Endothelial cell of umbilical vein (primary cell): ENCODE measurements at regions not wholly inside any gene's neighbourhood (a gene's known extent, or its start where the extent isn't known, plus 50 kb on each side); places are given as distances from the start of the nearest gene placed in this dataset.
A peak's percentile ranks its signal among the peaks of the same experiment; 100 is the strongest.

Source experiments
- BruUV-seq: library from RNA; stranded (reverse); fragments of 400-500 nt; replicated peaks from 2 replicates; lab custom pipeline; 2021; lab: Mats Ljungman, UMichigan
- CTCF ChIA-PET: fragments of 300-600, 350-600 bp; sonication (Branson Sonifier 250); formaldehyde crosslinking; loops from one replicate; lab custom pipeline; 2021; ENCODE audit warnings: antibody characterized with exemption, inconsistent platforms; lab: Charles Lee
- POLR2A ChIA-PET: fragments of 300-600, 350-600 bp; sonication (Branson Sonifier 250); formaldehyde crosslinking; loops from one replicate; lab custom pipeline; 2021; ENCODE audit warnings: antibody characterized with exemption, inconsistent platforms; lab: Charles Lee
- DNase-seq: peaks from one replicate; pipeline ENCODE4 v3.0.0-alpha.2; 2011; ENCODE audit warnings: low read depth, low spot score
- FAIRE-seq: peaks from 2 replicates; lab custom pipeline; 2011; peaks lifted over from hg19 to GRCh38; lab: Jason Lieb, UNC
- H2AFZ ChIP-seq: 2 replicates; pipeline ENCODE4 v1.6.0; 2012; ENCODE audit warnings: low read depth, low read length, control low read depth, inconsistent platforms
- H3K27ac ChIP-seq: 2 replicates; pipeline ENCODE4 v1.5.1; 2011; ENCODE audit warnings: low read depth, mild to moderate bottlenecking, control low read depth, low read length, moderate library complexity; ENCODE audit not compliant: insufficient read depth
- H3K27me3 ChIP-seq, 2 experiments: 2 replicates each; pipeline versions ENCODE4 v1.6.0 to v1.6.1; 2011; ENCODE audit warnings: low read length in 2 of 2, mixed read lengths in 1 of 2; ENCODE audit not compliant: control insufficient read depth in 2 of 2, insufficient read depth in 2 of 2
- H3K36me3 ChIP-seq, 2 experiments: 2 replicates in 1 of 2; 3 replicates in 1 of 2; pipeline ENCODE4 v1.5.1; 2011; ENCODE audit warnings: low read length in 2 of 2, mild to moderate bottlenecking in 1 of 2, moderate library complexity in 1 of 2; ENCODE audit not compliant: control insufficient read depth in 2 of 2, insufficient read depth in 2 of 2; ENCODE audit errors: extremely low read depth in 1 of 2
- H3K4me1 ChIP-seq: 3 replicates; pipeline ENCODE4 v1.5.1; 2011; ENCODE audit warnings: mild to moderate bottlenecking, low read length; ENCODE audit not compliant: control insufficient read depth, insufficient read depth; ENCODE audit errors: extremely low read depth
- H3K4me2 ChIP-seq: 2 replicates; pipeline ENCODE4 v1.6.1; 2011; ENCODE audit warnings: low read length, control low read depth, mixed read lengths; ENCODE audit not compliant: insufficient read depth
- H3K4me3 ChIP-seq, 3 experiments: fragments of 200-600 bp in 1 of 3; sonication (generic), shearing (Covaris generic) in 1 of 3; replicated peaks in 1 of 3; 2 replicates each; pipeline ENCODE4 v1.5.1; 2011 to 2016; ENCODE audit warnings: control low read depth in 3 of 3, low read length in 3 of 3, mild to moderate bottlenecking in 2 of 3, inconsistent platforms in 1 of 3, low read depth in 1 of 3, moderate library complexity in 1 of 3; ENCODE audit not compliant: insufficient read depth in 1 of 3
- H3K79me2 ChIP-seq: 2 replicates; pipeline ENCODE4 v1.6.0; 2012; ENCODE audit warnings: low read length, inconsistent platforms; ENCODE audit not compliant: control insufficient read depth, insufficient read depth
- H3K9ac ChIP-seq: replicated peaks from 2 replicates; pipeline ENCODE3; 2011; ENCODE audit warnings: low read length, control low read depth; ENCODE audit not compliant: insufficient read depth; ENCODE audit errors: extremely low read depth
- H3K9me1 ChIP-seq: replicated peaks from 3 replicates; pipeline ENCODE4 v1.6.0; 2011; ENCODE audit warnings: mild to moderate bottlenecking, low read length; ENCODE audit not compliant: control insufficient read depth, insufficient read depth; ENCODE audit errors: extremely low read depth
- H3K9me3 ChIP-seq: replicated peaks from 2 replicates; pipeline ENCODE4 v1.5.1; 2012; ENCODE audit warnings: low read length, inconsistent platforms; ENCODE audit not compliant: control insufficient read depth, insufficient read depth
- H4K20me1 ChIP-seq: replicated peaks from 2 replicates; pipeline ENCODE3; 2011; ENCODE audit warnings: mild to moderate bottlenecking, low read length; ENCODE audit not compliant: control insufficient read depth, insufficient read depth; ENCODE audit errors: extremely low read depth
- EZH2 ChIP-seq: IDR thresholded peaks from 2 replicates; pipeline ENCODE4 v1.6.1; 2012; ENCODE audit warnings: borderline replicate concordance, low read depth, mild to moderate bottlenecking, moderate library complexity, low read length, inconsistent platforms; ENCODE audit not compliant: severe bottlenecking
- FOS ChIP-seq: IDR thresholded peaks from 2 replicates; pipeline ENCODE4 v1.6.1; 2011; ENCODE audit warnings: mild to moderate bottlenecking, low read length, moderate library complexity, borderline replicate concordance; ENCODE audit not compliant: insufficient read depth
- GATA2 ChIP-seq: IDR thresholded peaks from 2 replicates; pipeline ENCODE4 v1.7.0; 2011; ENCODE audit warnings: low read depth, mild to moderate bottlenecking, moderate library complexity, mixed read lengths, low read length; ENCODE audit not compliant: insufficient read length, insufficient read depth
- JUN ChIP-seq: IDR thresholded peaks from 2 replicates; pipeline ENCODE4 v1.6.1; 2011; ENCODE audit warnings: borderline replicate concordance, low read depth; ENCODE audit not compliant: insufficient read length, insufficient read depth
- POLR2AphosphoS5 ChIP-seq: IDR thresholded peaks from 2 replicates; pipeline ENCODE4 v1.6.1; 2012; ENCODE audit warnings: low read depth, mild to moderate bottlenecking, control low read depth, low read length, moderate library complexity; ENCODE audit not compliant: insufficient read depth
- dilution Hi-C: fragments of 300-500 bp; cut with MboI; formaldehyde crosslinking; loops from one replicate; pipeline ENCODE4 v1.15.0; 2019; ENCODE audit warnings: low sequenced_read_pairs; ENCODE audit not compliant: extremely low pct_ligation_motif_present
- intact Hi-C: fragments of 100-400 bp; cut with micrococcal nuclease; formaldehyde crosslinking; loops from one replicate; pipeline ENCODE4 v1.10.0; 2022

DNA sequence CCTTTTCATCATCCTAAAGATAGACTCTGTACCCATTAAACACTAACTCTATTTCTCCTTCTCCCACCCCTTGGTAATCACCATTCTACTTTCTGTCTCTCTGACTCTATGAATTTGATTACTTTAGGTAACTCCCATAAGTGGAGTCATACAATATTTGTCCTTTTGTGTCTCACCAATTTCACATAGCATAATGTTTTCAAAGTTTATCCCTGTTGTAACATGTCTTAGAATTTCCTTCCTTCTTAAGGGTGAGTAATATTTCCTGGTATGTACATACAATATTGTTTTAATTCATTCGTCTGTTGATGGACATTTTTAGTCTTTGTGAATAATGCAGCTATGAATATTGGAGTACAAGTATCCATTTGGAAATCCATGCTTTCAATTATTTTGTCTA lies 50.9 kb upstream of the CDCA7L start:
- H3K79me2 ChIP-seq: no peaks in the 10 kb centered on the region
- H3K9me1 ChIP-seq: no peaks in the 10 kb centered on the region
- H2AFZ ChIP-seq: peak overlapping the region; percentile 74
- DNase-seq (peak; percentile 86), FAIRE-seq (peak; percentile 75)
- CTCF ChIA-PET: interaction anchor here (0.6 to 1.6 kb wide), 7 partner anchors 11 to 902 kb away, joined by 3 to 6 read pairs (median 4); no protein-coding TSS in a partner anchor
- peak overlapping the region; percentile 82 for H3K27ac ChIP-seq
- POLR2A ChIA-PET: interaction anchor here (0.7 to 1.1 kb wide), 2 partner anchors 51 to 78 kb away, joined by 3 read pairs; partner anchors contain the start of gene CDCA7L
- no peaks in the 10 kb centered on the region for H3K9me3 ChIP-seq
- BruUV-seq: no TSS peak
- H3K4me3 ChIP-seq: no peak overlapping the region
- dilution Hi-C loops: no loop called here
- H3K36me3 ChIP-seq: no peaks in the 10 kb centered on the region
- no peaks in the 10 kb centered on the region for H4K20me1 ChIP-seq
- no peaks in the 10 kb centered on the region for H3K27me3 ChIP-seq
- peak overlapping the region; percentile 62 for H3K4me2 ChIP-seq
- intact Hi-C loops: loop anchor here (1.0 to 5.0 kb wide), 4 partner anchors 51 to 678 kb away; partner anchors contain the start of genes CDCA7L and SP4
- H3K4me1 ChIP-seq: peaks cover 25% of the 10 kb centered on the region
- TF ChIP-seq POLR2AphosphoS5 (no peak), EZH2 (no peak), GATA2 (no peak), FOS (peak; percentile 69), JUN (peak; percentile 89)
- peak overlapping the region; percentile 38 for H3K9ac ChIP-seq
